ENCODE measurements at regions not wholly inside any gene's neighbourhood (a gene's known extent, or its start where the extent isn't known, plus 50 kb on each side); places are given as distances from the start of the nearest gene placed in this dataset.

- no peak for DNase-seq (ENCODE audit: low read depth in 2 of 2)
These were observed 78.7 kb downstream of the RRM2 start for GRCh38 chr2:10201201-10201600.

GRCh38 chr2:10202131-10202665, 79.7 kb downstream of the RRM2 start:
- DNase-seq (ENCODE audit: low read depth in 2 of 2), result peak; percentile 25 to 44

GRCh38 chr2:10204326-10205161, 82.0 kb downstream of the RRM2 start:
- DNase-seq (ENCODE audit: low read depth in 2 of 2), result peak; percentile 19 to 39

- no peak for DNase-seq (ENCODE audit: low read depth in 2 of 2)
These were observed 82.6 kb downstream of the RRM2 start for GRCh38 chr2:10205162-10205475.

- DNase-seq (ENCODE audit: low read depth in 2 of 2), result no peak
These were observed 86.2 kb downstream of the RRM2 start for GRCh38 chr2:10208736-10209135.

- no peak for DNase-seq (ENCODE audit: low read depth in 2 of 2)
These were observed 86.9 kb downstream of the RRM2 start for GRCh38 chr2:10209406-10209935.

GRCh38 chr2:10210336-10210735, 87.8 kb downstream of the RRM2 start:
- no peak for DNase-seq (ENCODE audit: low read depth in 2 of 2)

- DNase-seq (ENCODE audit: low read depth in 2 of 2), result no peak
These were observed 89.4 kb downstream of the RRM2 start for GRCh38 chr2:10211844-10212422.

GRCh38 chr2:10212827-10213226, 89.9 kb upstream of the HPCAL1 start:
- DNase-seq (ENCODE audit: low read depth in 2 of 2), result no peak

GRCh38 chr2:10214179-10214578, 88.5 kb upstream of the HPCAL1 start:
- DNase-seq (ENCODE audit: low read depth in 2 of 2), result no peak

GRCh38 chr2:10215393-10215935, 87.2 kb upstream of the HPCAL1 start:
- no peak for DNase-seq (ENCODE audit: low read depth in 2 of 2)

GRCh38 chr2:10216677-10217488, 85.8 kb upstream of the HPCAL1 start:
- no peak for DNase-seq (ENCODE audit: low read depth in 2 of 2)

- DNase-seq (ENCODE audit: low read depth in 2 of 2), result no peak
These were observed 84.9 kb upstream of the HPCAL1 start for GRCh38 chr2:10217489-10218435.

GRCh38 chr2:10220045-10220901, 82.4 kb upstream of the HPCAL1 start:
- DNase-seq (ENCODE audit: low read depth in 2 of 2), result no peak

- no peak for DNase-seq (ENCODE audit: low read depth in 2 of 2)
These were observed 81.8 kb upstream of the HPCAL1 start for GRCh38 chr2:10220902-10221391.

GRCh38 chr2:10221443-10221842, 81.3 kb upstream of the HPCAL1 start:
- DNase-seq (ENCODE audit: low read depth in 2 of 2), result no peak

GRCh38 chr2:10221976-10222870, 80.5 kb upstream of the HPCAL1 start:
- no peak for DNase-seq (ENCODE audit: low read depth in 2 of 2)

- DNase-seq (ENCODE audit: low read depth in 2 of 2), result no peak
These were observed 79.2 kb upstream of the HPCAL1 start for GRCh38 chr2:10223471-10223870.
